GM10248 (cell line): ENCODE measurements at regions not wholly inside any gene's neighbourhood (a gene's known extent, or its start where the extent isn't known, plus 50 kb on each side); places are given as distances from the start of the nearest gene placed in this dataset.
"Not testable (repeated sequence)": the region's sequence is repeated elsewhere in the genome, so short reads cannot be mapped to it uniquely, and the experiment has no call there.

Source experiments
- CTCF ChIA-PET: fragments of 300-600 bp; sonication (Branson Sonifier 250); formaldehyde crosslinking; extraction: SDS; loops from one replicate; lab custom pipeline; 2021; ENCODE audit warnings: antibody characterized with exemption; lab: Yijun Ruan, JAX
- POLR2A ChIA-PET: fragments of 350-650 bp; sonication (Branson Sonifier 250); formaldehyde crosslinking; extraction: SDS; loops from one replicate; lab custom pipeline; 2020; ENCODE audit warnings: antibody characterized with exemption; lab: Yijun Ruan, JAX
- DNase-seq: peaks from one replicate; pipeline ENCODE4 v3.0.0; 2012; ENCODE audit errors: extremely low spot score
- CTCF ChIP-seq: IDR thresholded peaks from 2 replicates; pipeline ENCODE4 v1.5.1; 2012; ENCODE audit warnings: mild to moderate bottlenecking, low read depth; ENCODE audit errors: extremely low read depth, missing control alignments, control extremely low read depth

GRCh38 chr1:68811806-68812205 lies 314.9 kb upstream of the DEPDC1 start:
- CTCF ChIA-PET, result no interaction called here
- DNase-seq, result no peak
- TF ChIP-seq CTCF, result no peak
- POLR2A ChIA-PET, result no interaction called here

GRCh38 chr1:68812333-68812732 lies 315.5 kb upstream of the DEPDC1 start:
- POLR2A ChIA-PET, result no interaction called here
- TF ChIP-seq CTCF, result no peak
- CTCF ChIA-PET, result no interaction called here
- DNase-seq, result no peak

GRCh38 chr1:68814067-68814466 lies 317.2 kb upstream of the DEPDC1 start:
- no peak for TF ChIP-seq CTCF
- ChIA-PET POLR2A (no interaction called here), CTCF (no interaction called here)
- DNase-seq, result no peak

GRCh38 chr1:68815632-68816031 lies 318.8 kb upstream of the DEPDC1 start:
- TF ChIP-seq CTCF, result no peak
- ChIA-PET CTCF (no interaction called here), POLR2A (no interaction called here)
- DNase-seq, result no peak

- CTCF ChIA-PET, result interaction anchor here (1.5 kb wide), 1 partner anchor 10 kb away, joined by 6 read pairs; no protein-coding TSS in a partner anchor
- POLR2A ChIA-PET, DNase-seq: not testable (repeated sequence)
Measured at GRCh38 chr1:68817505-68818210, 320.8 kb upstream of the DEPDC1 start.

- CTCF ChIA-PET, result interaction anchor here (1.0 to 2.0 kb wide), 6 partner anchors 10 to 919 kb away, joined by 3 to 12 read pairs (median 5); no protein-coding TSS in a partner anchor
- POLR2A ChIA-PET, result no interaction called here
- TF ChIP-seq CTCF, result peak; percentile 22
- DNase-seq, result no peak
Measured at GRCh38 chr1:68819190-68819829, 322.4 kb upstream of the DEPDC1 start.

- TF ChIP-seq CTCF, result no peak
- no peak for DNase-seq
- CTCF ChIA-PET, result interaction anchor here (1.0 to 2.0 kb wide), 5 partner anchors 9 to 918 kb away, joined by 4 to 12 read pairs (median 5); no protein-coding TSS in a partner anchor
- POLR2A ChIA-PET, result no interaction called here
Measured at GRCh38 chr1:68820151-68820550, 323.3 kb upstream of the DEPDC1 start.
